NCI-H460 (cell line): ENCODE measurements at regions not wholly inside any gene's neighbourhood (a gene's known extent, or its start where the extent isn't known, plus 50 kb on each side); places are given as distances from the start of the nearest gene placed in this dataset.

ENCODE experiments used
- DNase-seq: peaks from one replicate; pipeline ENCODE4 v3.0.0-alpha.2; 2016; ENCODE audit warnings: low read depth; ENCODE audit errors: extremely low read depth

- no peak for DNase-seq
These were observed 61.8 kb upstream of the PTPRD start for GRCh38 chr9:10674586-10674985.

GRCh38 chr9:10678010-10678409 lies 65.2 kb upstream of the PTPRD start:
- no peak for DNase-seq

GRCh38 chr9:10678790-10679189 lies 66.0 kb upstream of the PTPRD start:
- no peak for DNase-seq

GRCh38 chr9:10686943-10687342 lies 74.1 kb upstream of the PTPRD start:
- no peak for DNase-seq

GRCh38 chr9:10690546-10690945 lies 77.7 kb upstream of the PTPRD start:
- no peak for DNase-seq

GRCh38 chr9:10697044-10697443 lies 84.2 kb upstream of the PTPRD start:
- no peak for DNase-seq

- DNase-seq: no peak
These were observed 87.5 kb upstream of the PTPRD start for GRCh38 chr9:10700291-10700690.

GRCh38 chr9:10700915-10701314 lies 88.1 kb upstream of the PTPRD start:
- DNase-seq: no peak

- DNase-seq: no peak
These were observed 89.1 kb upstream of the PTPRD start for GRCh38 chr9:10701906-10702305.

- no peak for DNase-seq
These were observed 90.3 kb upstream of the PTPRD start for GRCh38 chr9:10703139-10703538.

- no peak for DNase-seq
These were observed 91.9 kb upstream of the PTPRD start for GRCh38 chr9:10704720-10705119.

GRCh38 chr9:10705383-10705782 lies 92.6 kb upstream of the PTPRD start:
- DNase-seq: no peak

GRCh38 chr9:10706788-10707187 lies 94.0 kb upstream of the PTPRD start:
- no peak for DNase-seq

- no peak for DNase-seq
These were observed 108.5 kb upstream of the PTPRD start for GRCh38 chr9:10721301-10721700.

GRCh38 chr9:10729213-10729612 lies 116.4 kb upstream of the PTPRD start:
- DNase-seq: no peak

GRCh38 chr9:10744669-10745068 lies 131.9 kb upstream of the PTPRD start:
- DNase-seq: no peak

- DNase-seq: no peak
These were observed 140.7 kb upstream of the PTPRD start for GRCh38 chr9:10753474-10753873.

- DNase-seq: no peak
These were observed 151.7 kb upstream of the PTPRD start for GRCh38 chr9:10764481-10764880.

GRCh38 chr9:10773136-10773535 lies 160.3 kb upstream of the PTPRD start:
- DNase-seq: no peak

GRCh38 chr9:10774051-10774450 lies 161.2 kb upstream of the PTPRD start:
- no peak for DNase-seq

GRCh38 chr9:10785255-10785654 lies 172.5 kb upstream of the PTPRD start:
- no peak for DNase-seq

- no peak for DNase-seq
These were observed 180.5 kb upstream of the PTPRD start for GRCh38 chr9:10793306-10793705.

- no peak for DNase-seq
These were observed 191.7 kb upstream of the PTPRD start for GRCh38 chr9:10804486-10804885.

- DNase-seq: no peak
These were observed 194.1 kb upstream of the PTPRD start for GRCh38 chr9:10806868-10807267.
